Esophagus squamous epithelium (tissue), 5 donors: ENCODE measurements at regions not wholly inside any gene's neighbourhood (a gene's known extent, or its start where the extent isn't known, plus 50 kb on each side); places are given as distances from the start of the nearest gene placed in this dataset.

Source experiments
- DNase-seq: peaks from one replicate; lab custom pipeline; 2025; lab: John Stamatoyannopoulos, UW
- H3K27ac ChIP-seq, 4 donors: fragments of 200-600 bp; sonication (generic); one replicate each; pipeline ENCODE4 v1.5.1; 2016 to 2019; ENCODE audit warnings: mild to moderate bottlenecking in 1 of 4
- H3K27me3 ChIP-seq, 4 donors: fragments of 200-600 bp; sonication (generic); 1 replicate in 3 of 4; 2 replicates in 1 of 4; pipeline versions ENCODE4 v1.5.1 to v1.6.0; 2017 to 2021; ENCODE audit warnings: antibody characterized with exemption in 1 of 4
- H3K36me3 ChIP-seq, 3 donors: fragments of 200-600 bp; sonication (generic); one replicate each; pipeline ENCODE4 v1.5.1; 2016 to 2019
- H3K4me1 ChIP-seq, 3 donors: fragments of 200-600 bp; sonication (generic); one replicate each; pipeline ENCODE4 v1.5.1; 2017 to 2019
- H3K4me3 ChIP-seq, 4 donors: fragments of 200-600 bp; sonication (generic); 1 replicate in 3 of 4; 2 replicates in 1 of 4; pipeline ENCODE4 v1.5.1; 2016 to 2019; ENCODE audit warnings: mild to moderate bottlenecking in 2 of 4, moderate library complexity in 1 of 4
- H3K9me3 ChIP-seq, 3 donors: fragments of 200-600 bp; sonication (generic); one replicate each; pipeline ENCODE4 v1.5.1; 2016 to 2019
- POLR2A ChIP-seq, 4 donors: fragments of 450-650 bp; IDR thresholded peaks; one replicate each; pipeline ENCODE4 v1.6.1; 2017; ENCODE audit warnings: antibody characterized with exemption in 4 of 4, mild to moderate bottlenecking in 4 of 4, moderate library complexity in 3 of 4
- WGBS, 2 donors: methylation state at CpG; one replicate each; pipeline ENCODE4 v1.1.5; 2018; 5-methylcytosine and 5-hydroxymethylcytosine counted together
- intact Hi-C: fragments of 100-400 bp; cut with DNase I; formaldehyde crosslinking; loops from one replicate; pipeline ENCODE4 v1.15.0; 2022
- TF ChIP-seq, protein P1 (sequence below), 6 experiments: fragments of 450-650 bp in 4 of 6; fragments of 200-600 bp in 2 of 6; sonication (generic) in 2 of 6; IDR thresholded peaks; one replicate each; pipeline ENCODE4 v1.5.1; 2016 to 2019; ENCODE audit warnings: antibody characterized with exemption in 6 of 6, mild to moderate bottlenecking in 4 of 6, moderate library complexity in 4 of 6
- donor health status: DM: yes; HTN: yes; CAD: no.

- DNase-seq = no peak
- 96 to 97% methylated on average over 2 of the region's 2 CpGs for whole genome bisulfite sequencing, 2 donors
- intact Hi-C loops = no loop called here
- H3K27ac ChIP-seq = no peak overlapping the region
- no peaks in the 10 kb centered on the region for H3K9me3 ChIP-seq
- H3K4me1 ChIP-seq = peaks cover 3 to 27% (median 4%) of the 10 kb centered on the region in 3 donors
- TF ChIP-seq, protein P1, sequence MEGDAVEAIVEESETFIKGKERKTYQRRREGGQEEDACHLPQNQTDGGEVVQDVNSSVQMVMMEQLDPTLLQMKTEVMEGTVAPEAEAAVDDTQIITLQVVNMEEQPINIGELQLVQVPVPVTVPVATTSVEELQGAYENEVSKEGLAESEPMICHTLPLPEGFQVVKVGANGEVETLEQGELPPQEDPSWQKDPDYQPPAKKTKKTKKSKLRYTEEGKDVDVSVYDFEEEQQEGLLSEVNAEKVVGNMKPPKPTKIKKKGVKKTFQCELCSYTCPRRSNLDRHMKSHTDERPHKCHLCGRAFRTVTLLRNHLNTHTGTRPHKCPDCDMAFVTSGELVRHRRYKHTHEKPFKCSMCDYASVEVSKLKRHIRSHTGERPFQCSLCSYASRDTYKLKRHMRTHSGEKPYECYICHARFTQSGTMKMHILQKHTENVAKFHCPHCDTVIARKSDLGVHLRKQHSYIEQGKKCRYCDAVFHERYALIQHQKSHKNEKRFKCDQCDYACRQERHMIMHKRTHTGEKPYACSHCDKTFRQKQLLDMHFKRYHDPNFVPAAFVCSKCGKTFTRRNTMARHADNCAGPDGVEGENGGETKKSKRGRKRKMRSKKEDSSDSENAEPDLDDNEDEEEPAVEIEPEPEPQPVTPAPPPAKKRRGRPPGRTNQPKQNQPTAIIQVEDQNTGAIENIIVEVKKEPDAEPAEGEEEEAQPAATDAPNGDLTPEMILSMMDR (IDR thresholded peaks at IDR 0.05) = no peak
- no peak for TF ChIP-seq POLR2A (IDR thresholded peaks at IDR 0.05)
- no peaks in the 10 kb centered on the region for H3K36me3 ChIP-seq
- H3K4me3 ChIP-seq = no peak overlapping the region
- H3K27me3 ChIP-seq = no peaks in the 10 kb centered on the region
Observed at GRCh38 chr18:44545359-44545985, 135.2 kb upstream of the SETBP1 start.

DNA sequence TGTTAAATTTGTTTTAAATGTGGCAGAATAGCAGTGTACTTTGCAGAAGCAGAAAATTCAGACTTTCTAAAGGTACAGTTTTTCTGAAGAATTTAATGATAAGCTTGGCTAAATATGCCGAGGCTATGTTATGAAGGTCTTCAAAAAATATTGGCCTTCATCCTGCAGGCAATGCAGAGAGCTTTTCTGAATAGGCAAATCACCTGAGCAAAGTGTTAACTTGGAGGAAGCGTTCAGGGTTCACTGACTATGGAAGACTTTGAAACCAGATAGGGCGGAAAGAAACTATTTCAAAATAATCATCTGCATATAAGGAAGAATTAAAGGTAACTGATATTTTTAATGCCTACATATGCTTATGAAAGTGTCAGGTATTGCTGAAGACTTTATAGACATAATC, 133.7 kb upstream of the SETBP1 start:
- no peaks in the 10 kb centered on the region for H3K9me3 ChIP-seq
- 60 to 82% methylated on average over 3 of the region's 3 CpGs for WGBS, 2 donors
- no peaks in the 10 kb centered on the region for H3K27me3 ChIP-seq
- H3K4me3 ChIP-seq = no peak overlapping the region
- no peaks in the 10 kb centered on the region for H3K36me3 ChIP-seq
- intact Hi-C loops = no loop called here
- TF ChIP-seq, protein P1 (IDR thresholded peaks at IDR 0.05) = no peak
- no peak for TF ChIP-seq POLR2A (IDR thresholded peaks at IDR 0.05)
- DNase-seq = no peak
- no peak overlapping the region for H3K27ac ChIP-seq
- peaks cover 0 to 15% (median 0%) of the 10 kb centered on the region in 3 donors for H3K4me1 ChIP-seq

DNA sequence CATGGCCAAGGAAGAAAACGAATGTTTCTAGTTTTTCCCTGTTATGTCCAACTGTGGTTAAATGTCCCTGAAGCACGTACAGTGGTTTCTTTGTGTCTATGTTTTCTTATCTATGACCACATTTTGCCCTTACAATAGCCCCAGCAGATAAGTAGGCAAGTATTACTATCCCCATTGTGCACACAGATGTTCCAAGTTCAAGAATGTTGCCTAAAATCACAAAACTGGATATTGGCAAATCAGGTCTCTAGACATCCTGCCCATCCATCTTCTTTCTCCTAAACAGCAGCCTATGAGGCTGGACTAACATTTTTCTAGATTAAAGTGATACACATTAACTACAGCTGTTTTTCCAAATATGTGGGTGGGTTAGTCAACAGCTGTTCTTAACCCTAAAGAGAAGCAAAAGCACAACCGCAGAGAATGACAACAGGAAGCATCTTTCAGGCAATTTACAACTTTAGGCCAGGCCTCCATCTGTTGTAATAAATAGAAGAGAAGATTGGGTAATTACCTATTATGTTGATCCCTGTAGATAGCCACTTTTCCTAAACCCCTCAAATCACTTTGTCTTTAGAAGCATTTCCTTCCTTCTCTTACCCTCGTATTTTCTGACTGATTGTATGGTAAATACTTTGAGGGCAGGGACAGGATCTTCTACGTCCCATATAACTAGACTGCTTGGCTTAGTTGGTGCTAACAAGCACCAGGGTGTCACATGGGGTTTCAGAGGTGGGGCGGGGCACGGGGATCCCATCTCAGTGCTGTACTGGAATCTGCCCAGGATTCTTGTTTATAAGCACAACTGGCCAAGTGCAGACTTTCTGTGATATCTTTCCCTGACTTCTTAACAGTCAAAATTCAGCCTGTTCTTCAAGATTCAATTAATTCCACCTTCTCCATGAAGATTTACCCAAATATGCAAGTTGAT, 132.1 kb upstream of the SETBP1 start:
- no peaks in the 10 kb centered on the region for H3K9me3 ChIP-seq
- H3K27me3 ChIP-seq = no peaks in the 10 kb centered on the region
- no peak for DNase-seq
- peak overlapping the region in 2 of 4 donors; percentile 21 to 34 for H3K27ac ChIP-seq
- no peaks in the 10 kb centered on the region for H3K36me3 ChIP-seq
- peaks cover 0 to 11% (median 0%) of the 10 kb centered on the region in 3 donors for H3K4me1 ChIP-seq
- intact Hi-C loops = no loop called here
- WGBS, 2 donors = 51 to 59% methylated on average over 7 of the region's 7 CpGs
- TF ChIP-seq, protein P1 (IDR thresholded peaks at IDR 0.05) = no peak
- no peak overlapping the region for H3K4me3 ChIP-seq

DNA sequence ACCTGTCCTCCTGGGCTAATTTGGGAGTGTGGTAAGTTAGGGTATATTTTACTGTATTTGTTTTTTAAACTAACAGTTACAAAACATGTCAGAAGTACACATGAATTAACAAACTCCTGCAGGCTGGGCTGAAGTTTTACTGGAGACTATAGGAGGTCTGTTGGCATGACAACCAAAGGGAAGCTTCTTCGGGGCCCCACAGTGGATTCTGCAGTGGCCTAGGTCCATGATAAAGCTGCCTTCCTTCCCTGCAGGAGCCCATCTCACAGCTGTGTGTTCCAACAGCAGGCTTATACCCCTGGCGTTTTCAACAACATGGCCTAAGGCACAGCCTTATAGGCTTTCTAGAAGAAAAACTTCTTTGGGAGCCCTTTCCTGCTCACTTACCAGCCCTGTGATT, 128.0 kb upstream of the SETBP1 start:
- 73 to 100% methylated on average over 2 of the region's 2 CpGs for WGBS, 2 donors
- no peak for TF ChIP-seq POLR2A (IDR thresholded peaks at IDR 0.05)
- TF ChIP-seq, protein P1 (IDR thresholded peaks at IDR 0.05) = no peak
- DNase-seq = no peak
- Histone ChIP-seq H3K36me3 (no peaks in the 10 kb centered on the region), H3K27ac (no peak overlapping the region), H3K27me3 (no peaks in the 10 kb centered on the region), H3K9me3 (no peaks in the 10 kb centered on the region), H3K4me3 (no peak overlapping the region), H3K4me1 (peaks cover 0 to 11% (median 0%) of the 10 kb centered on the region in 3 donors)
- intact Hi-C loops = no loop called here

DNA sequence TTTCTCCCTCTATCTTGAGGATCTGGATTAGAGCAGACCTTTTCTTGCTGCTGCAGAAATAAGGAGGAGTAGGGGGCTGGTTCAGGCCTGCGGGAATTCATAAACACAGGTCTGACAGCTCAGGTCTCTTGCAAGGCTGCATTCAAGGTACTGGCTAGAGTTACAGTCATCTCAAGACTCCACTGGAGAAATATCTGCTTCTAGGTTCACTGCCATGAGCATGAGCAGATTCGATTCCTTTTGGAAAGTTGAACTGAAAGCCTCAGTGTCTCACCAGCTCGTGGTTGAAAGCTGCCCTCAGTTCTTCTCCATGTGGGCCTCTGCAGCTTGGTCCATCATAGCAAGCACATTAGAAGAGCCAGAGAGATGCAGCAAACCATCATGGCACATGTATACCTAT, 124.4 kb upstream of the SETBP1 start:
- no peak for DNase-seq
- Histone ChIP-seq H3K9me3 (no peaks in the 10 kb centered on the region), H3K36me3 (no peaks in the 10 kb centered on the region), H3K27ac (no peak overlapping the region), H3K4me3 (no peak overlapping the region), H3K27me3 (no peaks in the 10 kb centered on the region), H3K4me1 (no peaks in the 10 kb centered on the region)
- TF ChIP-seq, protein P1 (IDR thresholded peaks at IDR 0.05) = no peak
- TF ChIP-seq POLR2A (IDR thresholded peaks at IDR 0.05) = no peak
- WGBS, 2 donors = 41 to 60% methylated on average over 3 of the region's 3 CpGs
- intact Hi-C loops = no loop called here
